B cell (primary cell): ENCODE measurements at regions not wholly inside any gene's neighbourhood (a gene's known extent, or its start where the extent isn't known, plus 50 kb on each side); places are given as distances from the start of the nearest gene placed in this dataset.

Experiments used
- ATAC-seq: fragments of 200-7000 bp; cut with Tn5 transposase; one replicate; pipeline ENCODE4 v1.10.0; 2021; ENCODE audit warnings: low read depth, mild to moderate bottlenecking, moderate number of reproducible peaks, moderate library complexity
- CTCF ChIA-PET: fragments of 350-600 bp; sonication (Branson Sonifier 250); formaldehyde crosslinking; loops from one replicate; lab custom pipeline; 2021; ENCODE audit warnings: antibody characterized with exemption, inconsistent platforms; lab: Charles Lee
- POLR2A ChIA-PET: fragments of 350-600 bp; sonication (Branson Sonifier 250); formaldehyde crosslinking; loops from one replicate; lab custom pipeline; 2021; ENCODE audit warnings: antibody characterized with exemption; lab: Charles Lee
- DNase-seq: peaks from one replicate; pipeline ENCODE4 v3.0.0; 2013
- H2AFZ ChIP-seq: 2 replicates; pipeline ENCODE4 v1.6.1; 2012; ENCODE audit warnings: mild to moderate bottlenecking, low read depth, low read length; ENCODE audit not compliant: insufficient read depth, poor library complexity, severe bottlenecking
- H3K27ac ChIP-seq, 2 donors: 1 replicate in 1 of 2; 2 replicates in 1 of 2; pipeline ENCODE4 v1.5.1; 2012 to 2013; ENCODE audit warnings: low read length in 2 of 2, mild to moderate bottlenecking in 2 of 2, moderate library complexity in 1 of 2
- H3K27me3 ChIP-seq, 4 experiments: fragments of 200-600 bp in 1 of 4; sonication (generic) in 1 of 4; replicated peaks in 1 of 4; 1 replicate in 2 of 4; 2 replicates in 2 of 4; pipeline versions ENCODE4 v1.6.1 to v1.7.0; 2013 to 2016; ENCODE audit warnings: low read length in 3 of 4, mild to moderate bottlenecking in 2 of 4, mixed read lengths in 1 of 4, moderate library complexity in 1 of 4; ENCODE audit not compliant: insufficient read depth in 4 of 4, control insufficient read depth in 3 of 4; ENCODE audit errors: control extremely low read depth in 1 of 4
- H3K36me3 ChIP-seq, 2 experiments: replicated peaks in 1 of 2; 1 replicate in 1 of 2; 2 replicates in 1 of 2; pipeline versions ENCODE4 v1.6.1 to v1.7.1; 2013; ENCODE audit warnings: low read length in 1 of 2; ENCODE audit not compliant: insufficient read depth in 2 of 2, control insufficient read depth in 1 of 2; ENCODE audit errors: control extremely low read depth in 1 of 2, extremely low read depth in 1 of 2
- H3K4me1 ChIP-seq, 2 donors: fragments of 200-600 bp in 1 of 2; sonication (generic) in 1 of 2; 1 replicate in 1 of 2; 2 replicates in 1 of 2; pipeline versions ENCODE4 v1.5.1 to v1.6.1; 2013 to 2017; ENCODE audit warnings: low read length in 2 of 2; ENCODE audit not compliant: control insufficient read depth in 2 of 2, insufficient read depth in 2 of 2
- H3K4me2 ChIP-seq: replicated peaks from 2 replicates; pipeline ENCODE3; 2012; ENCODE audit warnings: mild to moderate bottlenecking, low read depth, low read length; ENCODE audit not compliant: poor library complexity, severe bottlenecking
- H3K4me3 ChIP-seq, 5 experiments: fragments of 200-600 bp in 1 of 5; sonication (generic) in 1 of 5; 1 replicate in 3 of 5; 2 replicates in 2 of 5; pipeline versions ENCODE4 v1.5.1 to v1.7.0; 2011 to 2016; ENCODE audit warnings: low read length in 4 of 5, mild to moderate bottlenecking in 4 of 5, low read depth in 2 of 5, control low read depth in 1 of 5, moderate library complexity in 1 of 5; ENCODE audit not compliant: insufficient read depth in 1 of 5; ENCODE audit errors: control extremely low read depth in 1 of 5, extremely low read depth in 1 of 5
- H3K79me2 ChIP-seq: fragments of 200-600 bp; sonication (generic); one replicate; pipeline ENCODE4 v1.6.0; 2016; ENCODE audit warnings: low read length; ENCODE audit not compliant: control insufficient read depth, insufficient read depth
- H3K9ac ChIP-seq: fragments of 200-600 bp; sonication (generic); 2 replicates; pipeline ENCODE4 v1.6.1; 2017; ENCODE audit warnings: mild to moderate bottlenecking, low read length, moderate library complexity
- H3K9me3 ChIP-seq, 3 donors: one replicate each; pipeline versions ENCODE4 v1.6.1 to v1.7.1; 2013; ENCODE audit warnings: low read length in 2 of 3; ENCODE audit not compliant: control insufficient read depth in 2 of 3, insufficient read depth in 1 of 3; ENCODE audit errors: control extremely low read depth in 1 of 3
- H4K20me1 ChIP-seq: 2 replicates; pipeline ENCODE4 v1.6.0; 2012; ENCODE audit warnings: mild to moderate bottlenecking, low read length; ENCODE audit not compliant: insufficient read depth, control insufficient read depth, poor library complexity, severe bottlenecking
- H3K27ac Mint-ChIP-seq: one replicate; pipeline ENCODE4 v1.8.0; 2021; ENCODE audit warnings: mixed read lengths
- H3K27me3 Mint-ChIP-seq: one replicate; pipeline ENCODE4 v1.8.0; 2021; ENCODE audit warnings: mixed read lengths
- H3K4me1 Mint-ChIP-seq: one replicate; pipeline ENCODE4 v1.8.0; 2021; ENCODE audit warnings: mixed read lengths
- H3K4me3 Mint-ChIP-seq: one replicate; pipeline ENCODE4 v1.8.0; 2021; ENCODE audit warnings: mixed read lengths
- H3K9me3 Mint-ChIP-seq: one replicate; pipeline ENCODE4 v1.8.0; 2022; ENCODE audit warnings: mixed read lengths; ENCODE audit not compliant: insufficient read depth
- EZH2 ChIP-seq: IDR thresholded peaks from 2 replicates; pipeline ENCODE4 v1.6.1; 2012; ENCODE audit warnings: borderline replicate concordance, low read depth, mild to moderate bottlenecking, moderate library complexity, low read length; ENCODE audit not compliant: insufficient read depth, poor library complexity, severe bottlenecking
- WGBS: methylation state at CpG from one replicate; pipeline ENCODE4 v1.1.5; 2013; ENCODE audit warnings: missing lambda C conversion rate; ENCODE audit not compliant: insufficient coverage; 5-methylcytosine and 5-hydroxymethylcytosine counted together
- intact Hi-C: fragments of 100-400 bp; cut with micrococcal nuclease; formaldehyde crosslinking; loops from one replicate; pipeline ENCODE4 v1.10.0; 2022
- TF ChIP-seq, protein P1 (sequence below): fragments of 200-600 bp; IDR thresholded peaks from one replicate; pipeline ENCODE4 v1.8.0; 2022; ENCODE audit warnings: antibody characterized with exemption, mild to moderate bottlenecking

DNA sequence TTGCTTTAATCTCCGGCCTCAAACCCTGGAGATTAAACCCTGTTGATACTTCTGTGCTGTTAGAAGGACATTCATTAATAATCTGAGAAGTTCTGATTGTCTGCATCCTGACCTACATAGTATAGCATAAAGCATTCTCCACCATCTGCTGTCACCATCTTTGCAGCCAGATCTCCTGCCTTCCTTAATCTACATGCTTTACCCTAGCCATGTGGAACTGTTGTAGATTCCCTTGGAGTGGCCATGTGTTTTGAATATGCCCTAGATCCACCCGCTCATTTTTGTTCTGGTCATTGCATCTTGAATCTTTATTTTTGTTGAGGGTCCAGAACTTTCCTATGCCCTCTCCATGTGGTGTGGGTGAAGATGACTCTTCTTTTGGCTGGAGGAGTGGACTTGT lies 110.3 kb downstream of the OXSM start:
- CTCF ChIA-PET = interaction anchor here (0.6 kb wide), 1 partner anchor 252 kb away, joined by 3 read pairs; no protein-coding TSS in a partner anchor
- ATAC-seq = no peak

DNA sequence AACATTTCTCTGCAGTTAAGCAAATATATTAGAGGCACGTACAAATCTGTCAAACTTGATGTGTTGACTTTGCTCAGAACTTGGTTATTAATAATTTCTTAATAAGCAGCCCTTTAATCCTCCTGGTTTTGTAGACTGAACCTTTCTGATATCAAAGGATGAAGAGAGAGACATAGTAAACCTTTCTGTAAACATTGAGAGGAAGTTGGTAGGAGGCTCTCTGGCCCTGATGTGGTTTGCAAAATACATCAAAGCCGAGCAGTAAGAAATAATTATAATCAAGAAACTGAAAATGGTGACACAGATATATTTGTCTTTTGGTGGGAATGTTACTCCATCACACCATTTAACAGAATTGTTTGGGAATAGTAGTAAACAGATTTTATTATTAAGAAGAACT lies 111.9 kb downstream of the OXSM start:
- no peak overlapping the region for H3K9ac ChIP-seq
- no peak overlapping the region for H3K4me2 ChIP-seq
- H3K9me3 ChIP-seq = no peaks in the 10 kb centered on the region
- no peak overlapping the region for H2AFZ ChIP-seq
- no peak overlapping the region for H3K4me3 ChIP-seq
- WGBS = no CpG with 5 or more reads among the region's 2 CpGs
- peaks cover 13% of the 10 kb centered on the region for H3K27me3 Mint-ChIP-seq
- TF ChIP-seq, protein P1, sequence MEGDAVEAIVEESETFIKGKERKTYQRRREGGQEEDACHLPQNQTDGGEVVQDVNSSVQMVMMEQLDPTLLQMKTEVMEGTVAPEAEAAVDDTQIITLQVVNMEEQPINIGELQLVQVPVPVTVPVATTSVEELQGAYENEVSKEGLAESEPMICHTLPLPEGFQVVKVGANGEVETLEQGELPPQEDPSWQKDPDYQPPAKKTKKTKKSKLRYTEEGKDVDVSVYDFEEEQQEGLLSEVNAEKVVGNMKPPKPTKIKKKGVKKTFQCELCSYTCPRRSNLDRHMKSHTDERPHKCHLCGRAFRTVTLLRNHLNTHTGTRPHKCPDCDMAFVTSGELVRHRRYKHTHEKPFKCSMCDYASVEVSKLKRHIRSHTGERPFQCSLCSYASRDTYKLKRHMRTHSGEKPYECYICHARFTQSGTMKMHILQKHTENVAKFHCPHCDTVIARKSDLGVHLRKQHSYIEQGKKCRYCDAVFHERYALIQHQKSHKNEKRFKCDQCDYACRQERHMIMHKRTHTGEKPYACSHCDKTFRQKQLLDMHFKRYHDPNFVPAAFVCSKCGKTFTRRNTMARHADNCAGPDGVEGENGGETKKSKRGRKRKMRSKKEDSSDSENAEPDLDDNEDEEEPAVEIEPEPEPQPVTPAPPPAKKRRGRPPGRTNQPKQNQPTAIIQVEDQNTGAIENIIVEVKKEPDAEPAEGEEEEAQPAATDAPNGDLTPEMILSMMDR = no peak
- no peak for TF ChIP-seq EZH2
- no peaks in the 10 kb centered on the region for H3K9me3 Mint-ChIP-seq
- H3K27me3 ChIP-seq = no peaks in the 10 kb centered on the region
- H4K20me1 ChIP-seq = no peaks in the 10 kb centered on the region
- intact Hi-C loops = no loop called here
- no peak for DNase-seq
- H3K4me1 Mint-ChIP-seq = no peaks in the 10 kb centered on the region
- no peak overlapping the region for H3K27ac Mint-ChIP-seq
- ChIA-PET POLR2A (no interaction called here), CTCF (interaction anchor here (0.6 kb wide), 1 partner anchor 41 kb away, joined by 3 read pairs; no protein-coding TSS in a partner anchor)
- ATAC-seq = no peak
- H3K4me3 Mint-ChIP-seq = no peak overlapping the region
- no peak overlapping the region for H3K27ac ChIP-seq
- H3K36me3 ChIP-seq = no peaks in the 10 kb centered on the region
- no peaks in the 10 kb centered on the region for H3K79me2 ChIP-seq
- no peaks in the 10 kb centered on the region for H3K4me1 ChIP-seq

More for the DNA sequence above, 110.3 kb downstream of the OXSM start:
- H4K20me1 ChIP-seq = no peaks in the 10 kb centered on the region
- no peak overlapping the region for H3K4me3 Mint-ChIP-seq
- H3K79me2 ChIP-seq = no peaks in the 10 kb centered on the region
- no peaks in the 10 kb centered on the region for H3K4me1 ChIP-seq
- H3K27ac ChIP-seq = no peak overlapping the region
- H3K27me3 Mint-ChIP-seq = peaks cover 5% of the 10 kb centered on the region
- TF ChIP-seq, protein P1 = no peak
- TF ChIP-seq EZH2 = no peak
- no peaks in the 10 kb centered on the region for H3K4me1 Mint-ChIP-seq
- H3K9ac ChIP-seq = no peak overlapping the region
- H2AFZ ChIP-seq = no peak overlapping the region
- H3K9me3 ChIP-seq = no peaks in the 10 kb centered on the region
- no peaks in the 10 kb centered on the region for H3K27me3 ChIP-seq
- WGBS = no CpG with 5 or more reads among the region's 2 CpGs
- no peaks in the 10 kb centered on the region for H3K36me3 ChIP-seq
- no peak for DNase-seq
- H3K9me3 Mint-ChIP-seq = no peaks in the 10 kb centered on the region
- intact Hi-C loops = no loop called here
- no peak overlapping the region for H3K4me2 ChIP-seq
- H3K27ac Mint-ChIP-seq = no peak overlapping the region
- H3K4me3 ChIP-seq = no peak overlapping the region
- POLR2A ChIA-PET = no interaction called here
